Testis (tissue), 2 donors: ENCODE measurements at regions not wholly inside any gene's neighbourhood (a gene's known extent, or its start where the extent isn't known, plus 50 kb on each side); places are given as distances from the start of the nearest gene placed in this dataset.

Source experiments
- CTCF ChIP-seq, 3 experiments: fragments of 450-650 bp in 2 of 3; fragments of 200-600 bp in 1 of 3; sonication (generic) in 1 of 3; IDR thresholded peaks; one replicate each; pipeline ENCODE4 v1.5.1; 2016 to 2019; ENCODE audit warnings: antibody characterized with exemption in 3 of 3, mild to moderate bottlenecking in 2 of 3, moderate library complexity in 1 of 3
- POLR2A ChIP-seq: fragments of 450-650 bp; IDR thresholded peaks from one replicate; pipeline ENCODE4 v1.6.1; 2017; ENCODE audit warnings: antibody characterized with exemption, mild to moderate bottlenecking, moderate library complexity

GRCh38 chr5:109630093-109630492, 59.6 kb upstream of the MAN2A1 start:
- TF ChIP-seq CTCF (IDR thresholded peaks at IDR 0.05) = no peak
- TF ChIP-seq POLR2A = no peak
